ENCODE measurements at regions not wholly inside any gene's neighbourhood (a gene's known extent, or its start where the extent isn't known, plus 50 kb on each side); places are given as distances from the start of the nearest gene placed in this dataset.

DNA sequence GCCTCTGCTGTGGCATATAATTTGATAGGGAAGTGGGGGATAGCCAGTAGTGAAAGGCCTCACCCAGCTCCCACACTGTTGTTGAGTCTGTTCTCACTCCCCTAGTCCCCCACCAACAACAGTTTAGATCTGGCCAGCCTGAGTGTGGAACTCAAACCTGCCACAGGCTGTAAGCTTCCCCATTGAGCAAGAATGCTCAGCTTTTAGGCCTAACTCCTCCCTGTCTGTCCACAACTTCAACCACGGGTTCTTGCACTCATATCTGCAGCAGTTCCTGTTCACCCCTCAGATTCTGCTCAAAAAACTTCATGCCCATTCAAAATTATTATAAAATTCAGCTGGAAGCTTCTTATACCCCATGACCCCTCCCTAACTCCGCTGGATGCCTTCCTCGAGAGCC, 975.1 kb downstream of the NSUN3 start:
- DNase-seq, result no peak

DNA sequence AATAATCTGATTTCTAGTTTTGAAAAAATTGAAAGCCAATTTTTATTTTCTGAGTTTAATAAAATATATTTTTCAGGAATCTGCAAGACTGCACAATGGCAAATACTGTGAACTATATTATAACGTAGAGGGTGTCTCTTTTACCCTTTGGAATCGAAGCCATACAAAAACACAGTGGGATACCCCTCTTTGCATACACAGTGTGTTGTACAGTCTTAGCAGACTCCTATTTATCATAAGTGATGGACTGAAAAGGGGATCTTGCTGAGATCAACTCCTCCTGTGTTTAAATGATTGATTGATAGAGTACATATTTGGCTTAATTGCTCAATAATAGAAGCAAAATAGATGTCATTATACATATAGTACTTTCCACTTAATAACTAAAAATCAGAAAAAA, 981.2 kb downstream of the NSUN3 start:
- DNase-seq, result no peak

DNA sequence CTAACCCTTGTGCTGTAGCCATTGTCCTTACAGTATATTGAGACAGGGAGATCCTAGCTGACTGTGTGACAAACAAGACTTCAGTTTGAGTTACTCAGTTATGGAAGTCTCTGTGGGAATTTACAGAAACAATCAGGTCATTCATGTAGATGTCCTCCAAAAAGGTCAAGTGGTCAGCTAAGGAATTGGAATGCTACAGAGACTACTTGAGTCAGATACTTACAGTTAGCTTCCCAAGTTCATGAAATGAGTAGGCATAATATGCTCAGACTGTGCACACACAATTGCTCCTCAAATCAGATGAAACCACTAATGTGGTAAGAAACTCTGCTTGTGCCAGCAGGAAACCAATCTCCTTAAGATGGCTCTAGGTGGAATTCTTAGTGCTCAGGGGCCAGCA, 985.7 kb downstream of the NSUN3 start:
- DNase-seq, result no peak

DNA sequence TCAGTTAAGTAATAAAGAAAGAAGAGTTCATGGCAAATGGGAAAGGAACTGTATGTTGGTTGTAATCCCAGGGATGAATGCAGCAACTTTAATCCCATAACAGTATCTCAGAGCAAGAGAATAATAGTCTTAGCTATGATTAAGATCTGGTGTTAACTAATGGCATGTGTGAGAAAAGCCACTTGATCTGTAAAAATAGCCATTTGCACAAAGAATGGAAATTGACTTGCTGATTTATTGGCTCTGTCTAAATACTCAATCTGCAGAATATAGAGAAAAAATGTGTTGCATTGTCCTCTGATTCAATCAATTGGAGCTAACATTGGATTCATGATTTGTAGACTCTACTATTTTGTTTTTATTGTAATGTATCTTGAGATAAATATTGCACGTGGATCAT, 987.0 kb downstream of the NSUN3 start:
- no peak for DNase-seq

DNA sequence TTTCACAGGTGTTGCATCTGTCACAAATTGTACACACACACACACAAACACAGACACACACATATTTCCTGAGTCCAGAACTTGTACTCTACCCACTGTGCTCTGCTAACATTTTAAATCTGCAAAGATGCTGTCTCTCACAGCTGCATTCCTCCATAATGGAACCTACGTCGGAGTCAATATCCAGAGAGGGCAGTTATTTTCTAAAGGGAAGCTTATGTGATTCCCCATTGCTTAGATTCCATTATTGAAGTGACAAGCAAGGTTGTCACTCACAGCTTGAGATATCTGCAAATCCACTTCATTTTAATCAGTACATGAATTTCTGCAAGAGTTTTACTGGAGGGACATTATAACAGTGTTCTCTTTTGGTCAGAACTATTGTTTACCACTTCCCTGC, 992.4 kb downstream of the NSUN3 start:
- DNase-seq, result no peak

DNA sequence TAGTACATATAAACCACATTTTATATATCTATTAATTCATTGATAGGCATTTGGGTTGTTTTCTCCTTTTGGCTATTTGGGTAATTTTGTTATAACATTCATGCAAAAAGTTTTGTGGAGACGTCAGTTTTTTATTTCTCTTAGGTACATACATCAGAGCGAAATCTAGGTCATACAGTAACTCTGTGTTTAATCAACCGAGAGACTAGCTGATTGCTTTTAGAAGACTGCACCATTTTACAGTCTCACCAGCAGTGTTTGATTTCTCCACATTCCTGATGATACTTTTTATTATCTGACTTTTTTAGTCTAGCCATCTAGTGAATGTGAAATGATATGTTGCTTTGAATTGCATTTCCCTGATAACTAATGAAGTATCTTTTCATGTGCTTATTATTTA, 1019.3 kb downstream of the NSUN3 start:
- no peak for DNase-seq

DNA sequence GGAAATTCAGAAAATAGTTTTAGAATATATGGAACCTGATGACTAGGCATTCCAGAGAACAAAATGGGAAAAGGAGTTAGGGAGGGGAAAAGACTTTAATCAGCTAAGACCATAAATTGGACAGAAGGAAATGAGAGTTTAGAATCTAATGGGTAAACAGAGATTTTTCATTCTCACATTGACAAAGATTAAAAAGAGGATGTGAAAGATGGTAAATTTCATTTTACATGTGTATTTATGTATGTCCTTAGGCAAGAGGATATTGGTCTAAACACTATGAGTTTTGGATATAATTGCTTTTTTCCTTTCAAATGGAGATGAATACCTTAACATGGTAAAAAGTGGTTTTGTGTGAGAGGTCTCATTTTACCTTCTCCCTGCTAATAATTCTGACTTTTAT, 1021.9 kb downstream of the NSUN3 start:
- no peak for DNase-seq

DNA sequence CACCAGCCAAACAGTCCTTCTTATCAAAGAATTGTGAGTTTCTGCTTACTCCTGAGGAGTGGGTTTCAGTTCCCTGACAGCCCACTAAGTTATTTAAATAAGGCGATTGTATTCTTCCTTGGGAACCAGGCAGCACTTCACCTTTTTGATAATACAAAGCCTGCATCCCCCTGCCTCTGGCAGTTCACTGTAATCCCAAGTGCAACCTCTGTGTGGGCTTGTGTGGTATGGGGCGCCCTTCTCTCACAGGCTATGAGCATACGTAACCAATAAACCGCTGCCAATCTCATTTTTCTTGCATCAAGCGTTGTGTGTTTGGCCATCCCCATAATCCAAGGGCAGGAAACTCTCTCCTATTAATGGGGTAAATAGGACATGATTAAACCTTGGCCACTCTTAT, 1025.6 kb downstream of the NSUN3 start:
- no peak for DNase-seq

DNA sequence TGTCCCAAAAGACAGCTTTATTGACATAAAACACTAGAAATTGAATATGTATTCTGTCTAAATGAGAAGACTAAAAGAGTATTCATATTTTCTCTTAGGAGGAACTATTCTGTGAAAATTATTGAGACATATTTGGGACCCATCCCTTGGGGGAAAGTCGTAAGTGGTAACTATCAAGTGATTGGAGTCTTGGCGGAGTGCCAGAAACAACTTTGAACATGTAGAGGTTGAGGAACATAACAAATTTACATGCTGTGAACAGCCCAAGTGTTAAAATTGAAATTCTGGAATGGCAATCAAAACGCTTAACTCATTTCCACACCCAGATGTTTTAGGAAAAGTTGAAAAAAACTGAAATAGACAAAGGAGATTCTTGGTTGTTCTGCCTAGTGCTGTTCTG, 1034.6 kb downstream of the NSUN3 start:
- no peak for DNase-seq

DNA sequence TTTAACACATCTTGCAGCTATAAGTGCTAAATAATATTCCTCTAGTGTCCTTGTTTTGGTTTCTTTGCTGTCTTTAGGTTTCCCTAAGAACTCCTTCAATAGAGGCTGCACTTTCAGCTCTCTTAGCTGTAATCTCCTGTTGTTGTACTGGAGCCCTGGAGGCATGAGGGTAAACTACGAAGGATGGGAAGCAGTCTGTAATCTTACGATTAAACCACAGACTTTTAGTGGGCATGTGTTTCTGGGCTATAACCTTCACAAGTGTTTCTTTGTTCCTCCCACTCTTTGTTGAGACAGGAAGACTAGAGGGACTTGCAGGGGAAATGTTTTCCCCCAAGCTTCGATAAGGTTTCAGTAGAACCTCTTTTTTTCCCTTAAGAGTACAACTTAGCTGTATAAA, 1058.1 kb downstream of the NSUN3 start:
- no peak for DNase-seq

DNA sequence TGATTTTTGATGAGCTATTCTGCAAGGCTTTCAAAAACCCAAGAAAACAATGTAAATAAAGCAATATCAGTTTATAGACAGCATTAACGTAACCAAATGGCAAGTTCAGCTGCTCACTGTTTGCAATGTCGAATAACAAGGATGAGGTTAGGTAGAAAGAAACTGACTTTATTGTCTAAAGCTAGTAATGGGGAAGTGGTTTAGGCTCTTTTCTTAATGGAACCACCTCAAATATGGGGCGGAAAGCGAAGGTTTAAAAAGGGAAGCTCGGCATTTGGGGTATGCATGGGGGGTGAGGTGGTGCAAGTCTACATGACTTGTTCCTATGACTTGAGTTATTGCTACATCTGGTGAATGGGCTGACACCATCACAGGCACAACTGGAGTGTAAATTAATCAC, 1060.2 kb downstream of the NSUN3 start:
- no peak for DNase-seq

DNA sequence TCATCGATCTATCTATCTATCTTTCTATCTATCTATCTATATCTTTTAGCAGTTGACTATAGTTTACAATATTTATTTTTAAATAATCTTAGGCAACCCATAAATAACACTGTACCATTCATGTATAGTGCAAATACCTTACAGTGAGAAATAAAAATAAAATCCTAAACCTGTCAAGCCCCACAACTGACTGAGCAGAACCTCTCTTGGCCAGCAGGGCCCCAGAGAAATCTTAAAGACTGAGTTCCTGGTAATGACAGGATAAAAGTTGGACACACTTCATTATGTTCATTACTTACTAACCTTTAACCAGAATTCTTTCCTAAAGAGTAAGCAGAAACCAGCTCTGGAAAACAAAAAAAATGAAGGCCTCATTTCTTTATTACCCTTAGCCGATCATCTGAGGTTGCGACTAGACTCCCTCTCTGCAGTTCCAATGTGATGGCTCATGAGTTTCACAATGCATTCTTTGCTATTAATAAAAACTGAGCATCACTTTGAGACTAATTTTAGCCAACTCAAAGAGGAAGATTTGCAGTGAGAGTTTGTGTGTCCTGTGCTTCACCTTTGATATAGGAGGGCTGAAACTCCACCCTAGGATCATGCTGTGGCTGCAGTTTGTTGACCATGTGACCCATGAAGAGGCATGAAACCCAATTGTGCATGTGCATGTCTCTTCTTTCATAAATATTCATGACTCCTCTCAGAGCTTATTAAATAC, 1072.0 kb downstream of the NSUN3 start:
- no peak for DNase-seq

DNA sequence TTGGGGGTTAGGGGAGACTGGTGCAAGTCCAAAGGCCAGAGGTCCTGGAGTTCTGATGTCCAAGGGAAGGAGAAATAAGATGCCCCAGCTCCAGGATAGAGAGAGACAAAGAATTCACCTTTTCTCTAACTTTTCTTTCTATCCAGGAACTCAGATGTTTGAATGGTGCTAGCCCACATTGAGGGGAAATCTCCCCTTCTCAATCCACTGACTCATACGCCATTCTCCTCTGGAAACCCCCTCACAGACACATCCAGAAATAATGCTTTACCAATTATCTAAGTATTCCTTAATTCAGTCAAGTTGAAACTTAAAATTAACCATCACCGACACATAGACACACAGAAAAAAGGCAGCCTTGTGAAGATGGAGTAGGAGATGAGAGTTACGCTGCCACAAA, 1085.2 kb downstream of the NSUN3 start:
- no peak for DNase-seq

DNA sequence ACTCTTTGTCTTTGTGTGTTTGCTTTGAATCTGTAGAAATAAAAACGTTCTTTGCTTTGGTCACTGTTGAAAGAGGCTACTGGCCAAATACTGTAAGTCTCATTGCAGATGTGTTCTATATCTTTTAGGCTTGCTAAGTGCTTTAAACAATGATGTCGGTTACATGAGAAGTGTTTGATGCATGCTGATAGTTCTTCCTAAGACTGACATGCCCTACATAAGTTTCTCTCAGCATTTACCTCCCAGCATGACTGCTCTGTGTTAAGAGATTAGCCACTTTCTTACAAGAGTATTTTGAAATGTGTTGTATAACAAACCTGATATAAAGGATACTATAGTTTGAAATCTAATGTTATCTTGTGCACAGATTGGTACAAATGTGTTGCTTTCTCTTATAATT, 1088.7 kb downstream of the NSUN3 start:
- no peak for DNase-seq

DNA sequence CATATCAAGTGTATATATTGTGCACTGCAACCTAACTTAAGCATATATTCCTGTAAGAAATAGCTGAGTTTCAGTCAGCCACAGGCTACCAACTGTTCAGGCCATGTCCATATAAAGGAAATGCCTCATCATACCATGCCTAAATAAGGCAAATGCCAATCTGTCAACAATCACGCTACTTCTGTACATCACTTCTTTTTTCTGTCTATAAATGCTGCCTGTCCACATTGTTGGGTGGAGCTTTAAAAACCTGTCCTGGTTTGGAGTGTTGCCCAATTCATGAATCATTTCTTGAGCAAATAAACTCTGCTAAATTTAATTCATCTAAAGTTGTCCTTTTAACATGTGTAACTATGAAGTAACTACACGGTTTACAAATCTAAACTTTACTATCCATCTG, 1091.9 kb downstream of the NSUN3 start:
- no peak for DNase-seq

DNA sequence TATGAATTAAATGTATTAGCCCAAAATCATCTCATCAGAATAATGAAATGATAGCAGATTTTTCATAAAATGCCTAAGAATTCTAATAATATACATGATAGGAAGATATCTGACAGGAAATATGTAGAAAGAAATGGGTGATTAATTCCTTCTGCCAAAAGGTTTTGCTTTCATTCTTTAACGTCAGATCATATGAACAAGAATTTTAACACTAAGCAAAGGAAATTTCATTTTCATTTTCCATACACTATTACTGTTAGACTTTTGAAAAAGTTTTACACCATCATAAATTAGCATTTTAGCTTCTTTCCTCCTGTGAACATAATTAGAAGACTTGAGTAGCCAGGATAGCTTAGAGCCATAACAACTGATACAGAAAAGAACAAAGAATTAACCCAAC, 1099.9 kb downstream of the NSUN3 start:
- no peak for DNase-seq

DNA sequence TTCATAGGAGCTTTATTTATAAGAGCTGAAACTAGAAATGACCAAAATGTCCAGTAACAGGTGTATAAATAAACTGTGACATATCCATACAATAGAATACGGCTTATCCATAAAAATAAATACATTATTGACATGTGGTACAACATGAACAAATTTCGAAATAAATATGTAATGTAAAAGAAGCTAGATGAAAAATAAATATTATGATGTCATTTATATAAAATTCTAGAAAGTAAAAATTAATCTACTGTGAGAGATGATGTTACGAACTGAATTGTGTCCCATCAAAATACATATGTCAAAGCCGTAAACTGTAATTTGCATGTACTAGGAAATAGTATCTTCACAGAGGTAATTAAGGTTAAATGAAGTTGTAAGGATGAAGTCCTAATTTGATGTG, 1104.9 kb downstream of the NSUN3 start:
- no peak for DNase-seq

DNA sequence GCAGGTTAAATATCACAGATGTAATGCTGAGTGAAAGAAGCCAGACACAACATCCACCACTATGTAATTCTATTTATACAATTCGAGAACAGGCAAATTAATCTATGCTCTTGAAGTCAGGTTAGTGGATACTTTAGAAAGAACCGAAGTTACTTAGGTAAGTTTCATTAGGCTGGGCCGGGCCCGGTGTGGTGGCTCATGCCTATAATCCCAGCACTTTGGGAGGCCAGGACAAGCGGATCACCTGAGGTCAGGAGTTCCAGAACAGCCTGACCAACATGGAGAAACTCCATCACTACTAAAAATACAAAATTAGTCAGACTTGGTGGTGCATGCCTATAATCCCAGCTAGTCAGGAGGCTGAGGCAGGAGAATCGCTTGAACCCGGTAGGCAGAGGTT, 1105.7 kb downstream of the NSUN3 start:
- no peak for DNase-seq

DNA sequence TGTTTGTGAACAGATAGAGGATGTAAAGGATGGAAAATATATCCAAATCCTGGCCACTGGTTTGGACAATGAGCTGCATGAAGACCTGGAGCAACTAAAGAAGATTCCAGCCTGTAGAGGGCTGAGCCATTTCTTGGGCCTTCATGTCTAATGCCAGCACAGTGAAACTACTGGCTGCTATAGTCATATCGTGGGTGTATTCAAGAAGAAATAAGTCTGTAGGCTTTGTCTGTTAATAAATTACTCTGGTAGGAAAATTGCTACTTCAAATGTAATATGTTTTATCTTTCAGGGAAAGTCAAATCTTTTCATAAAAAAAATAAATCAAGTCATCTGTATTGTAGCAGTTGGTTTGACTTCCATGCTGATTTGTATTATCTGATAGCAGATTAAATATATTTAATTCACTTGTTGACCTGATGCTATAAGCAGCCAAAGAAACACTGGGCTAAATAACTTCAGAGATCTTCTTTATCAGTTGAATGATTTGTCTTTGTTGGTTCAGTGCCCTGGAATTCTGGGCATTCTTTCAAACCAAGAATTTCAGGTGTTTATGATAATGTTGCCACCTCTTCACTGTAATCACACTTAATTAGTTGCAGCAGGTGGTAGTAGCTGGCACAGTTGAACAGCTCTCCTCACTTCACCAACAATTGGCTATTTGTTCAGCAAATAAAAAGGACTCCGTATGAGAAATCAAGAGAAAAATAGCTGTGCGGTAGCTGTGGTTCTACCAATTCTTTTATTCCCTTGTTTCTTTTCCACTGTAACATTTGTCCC, 1109.5 kb downstream of the NSUN3 start:
- no peak for DNase-seq

DNA sequence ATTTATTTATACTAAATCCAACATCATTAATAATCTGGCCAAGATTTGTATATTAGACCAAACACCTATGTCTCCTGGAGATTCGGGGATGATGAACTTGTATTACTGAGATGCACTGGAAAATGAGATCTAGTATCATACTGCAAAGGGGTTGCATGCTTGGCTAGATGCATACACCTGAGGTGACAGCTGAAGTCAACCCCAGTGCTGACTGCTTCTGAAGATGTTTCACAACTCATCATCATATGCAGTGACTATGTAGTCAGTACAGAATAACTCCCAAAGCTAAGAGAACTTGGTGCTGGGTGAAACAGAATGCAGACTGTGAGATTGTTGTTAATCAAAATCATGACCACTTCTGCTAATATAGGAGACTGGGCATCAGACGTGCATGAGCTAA, 1114.2 kb downstream of the NSUN3 start:
- no peak for DNase-seq

DNA sequence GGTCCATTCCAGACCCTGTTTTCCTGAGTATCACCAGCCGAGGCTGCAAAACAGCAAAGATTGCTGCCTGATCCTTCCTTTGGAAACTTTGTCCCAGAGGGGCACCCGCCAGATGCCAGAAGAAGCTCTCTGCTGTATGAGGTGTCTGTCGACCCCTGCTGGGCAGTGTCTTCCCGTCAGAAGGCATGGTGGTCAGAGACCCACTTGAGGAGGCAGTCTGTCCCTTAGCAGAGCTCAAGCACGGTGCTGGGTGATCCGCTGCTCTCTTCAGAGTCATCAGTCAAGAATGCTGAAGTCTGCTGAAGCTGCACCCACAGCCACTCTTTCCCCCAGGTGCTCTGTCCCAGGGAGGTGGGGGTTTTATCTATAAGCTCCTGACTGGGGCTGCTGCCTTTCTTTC, 1121.2 kb downstream of the NSUN3 start:
- DNase-seq, result no peak

DNA sequence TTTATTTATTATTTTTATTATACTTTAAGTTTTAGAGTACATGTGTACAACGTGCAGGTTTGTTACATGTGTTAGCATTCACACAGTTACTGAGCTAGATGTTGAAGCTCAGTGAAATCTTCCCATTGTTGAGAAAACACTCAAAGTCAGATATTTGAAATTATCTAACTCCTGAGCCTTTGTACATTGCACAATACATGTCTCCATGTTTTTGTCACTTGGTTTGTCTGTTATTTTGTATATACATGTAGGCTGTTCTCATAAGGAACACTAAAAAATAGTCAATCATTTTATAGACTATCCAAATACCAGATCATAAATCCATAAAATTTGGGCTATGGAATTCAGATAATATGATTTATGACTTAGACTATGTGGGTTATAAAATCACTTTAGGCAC, 1126.5 kb downstream of the NSUN3 start:
- DNase-seq, result no peak

DNA sequence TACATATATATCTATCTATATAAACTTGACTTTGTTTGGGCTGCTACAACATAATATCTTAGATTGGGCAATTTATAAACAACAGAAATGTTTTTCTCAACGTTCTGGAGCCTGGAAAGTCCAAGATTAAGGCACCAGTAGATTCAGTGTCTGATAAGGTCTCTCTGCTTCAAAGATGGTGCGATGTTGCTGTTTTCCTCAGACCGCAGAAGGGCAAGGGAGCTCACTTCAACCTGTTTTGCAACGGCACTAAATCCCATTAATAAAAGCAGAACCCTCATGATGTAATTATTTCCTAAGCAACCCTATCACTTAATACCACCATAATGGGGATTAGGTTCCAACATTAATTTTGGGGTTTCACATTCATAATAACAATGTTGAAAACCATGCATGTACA, 1134.8 kb downstream of the NSUN3 start:
- no peak for DNase-seq

DNA sequence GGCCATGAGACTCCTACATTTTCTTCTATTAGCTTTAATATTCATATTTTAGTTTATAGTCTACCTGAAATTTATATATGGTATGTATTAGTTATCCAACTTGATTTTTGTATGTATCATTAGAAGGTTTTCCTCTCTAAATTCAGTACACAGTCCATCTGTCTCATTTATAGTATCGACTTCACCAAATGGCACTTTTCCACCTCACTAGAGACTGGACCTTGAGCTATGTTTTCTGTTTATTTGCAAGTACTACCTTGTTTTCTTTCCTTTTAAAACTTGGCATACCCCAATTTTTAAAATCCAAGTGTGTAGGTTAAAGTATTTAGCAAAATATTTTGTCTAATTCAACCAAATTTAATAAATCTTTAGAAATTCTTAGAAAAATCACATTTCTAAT, 1137.5 kb downstream of the NSUN3 start:
- no peak for DNase-seq

DNA sequence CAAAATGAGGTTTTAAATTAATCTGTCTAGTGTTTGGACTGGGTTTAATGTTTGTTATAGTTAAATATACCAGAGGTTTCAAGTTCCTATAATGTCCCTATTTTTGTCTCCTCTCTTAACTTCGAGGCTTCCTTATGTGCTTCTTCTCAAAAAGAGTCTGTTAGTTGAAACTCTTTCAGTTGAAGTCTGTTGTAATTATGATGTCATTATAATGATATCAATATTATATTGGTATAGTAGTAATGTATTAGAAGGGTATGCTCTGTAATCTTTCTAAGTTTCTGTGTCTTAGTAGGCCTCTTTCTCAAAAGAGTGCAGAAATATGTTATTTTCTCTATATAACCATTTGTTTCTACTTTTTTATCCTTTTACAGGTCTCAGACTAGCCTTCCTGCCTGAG, 1148.0 kb downstream of the NSUN3 start:
- no peak for DNase-seq

Measured in 8988T (cell line).